BJ (cell line): ENCODE measurements at regions not wholly inside any gene's neighbourhood (a gene's known extent, or its start where the extent isn't known, plus 50 kb on each side); places are given as distances from the start of the nearest gene placed in this dataset.

Source experiments
- CTCF ChIA-PET: fragments of 350-600 bp; formaldehyde crosslinking; extraction: SDS; loops from one replicate; lab custom pipeline; 2021; ENCODE audit warnings: antibody characterized with exemption, inconsistent platforms; lab: Yijun Ruan, JAX
- POLR2A ChIA-PET: fragments of 300-600 bp; sonication (Branson Sonifier 250); formaldehyde crosslinking; extraction: SDS; loops from one replicate; lab custom pipeline; 2021; ENCODE audit warnings: antibody characterized with exemption; lab: Charles Lee
- DNase-seq: peaks from one replicate; pipeline ENCODE4 v3.0.0-alpha.2; 2011; ENCODE audit warnings: low read depth
- H3K27me3 ChIP-seq: 2 replicates; pipeline ENCODE4 v1.6.0; 2011; ENCODE audit warnings: low read length; ENCODE audit not compliant: control insufficient read depth, insufficient read depth
- H3K36me3 ChIP-seq: 2 replicates; pipeline ENCODE4 v1.5.1; 2011; ENCODE audit warnings: low read length; ENCODE audit not compliant: control insufficient read depth, insufficient read depth
- H3K4me3 ChIP-seq: 2 replicates; pipeline ENCODE4 v1.5.1; 2011; ENCODE audit warnings: low read depth, mild to moderate bottlenecking, control low read depth, low read length
- CTCF ChIP-seq: IDR thresholded peaks from 2 replicates; pipeline ENCODE4 v1.5.1; 2011; ENCODE audit warnings: low read depth, mild to moderate bottlenecking, control low read depth, inconsistent platforms, low read length, moderate library complexity; ENCODE audit not compliant: insufficient read depth

- no peaks in the 10 kb centered on the region for H3K36me3 ChIP-seq
- no peak overlapping the region for H3K4me3 ChIP-seq
- no peak for TF ChIP-seq CTCF
- CTCF ChIA-PET = interaction anchor here (0.6 to 5.9 kb wide), 20 partner anchors 10 to 190 kb away, joined by 3 to 72 read pairs (median 6); partner anchors contain the start of gene DUSP5
- H3K27me3 ChIP-seq = no peaks in the 10 kb centered on the region
- POLR2A ChIA-PET = no interaction called here
- no peak for DNase-seq
Measured at GRCh38 chr10:110355141-110355831, 50.6 kb upstream of the SMNDC1 start.

DNA sequence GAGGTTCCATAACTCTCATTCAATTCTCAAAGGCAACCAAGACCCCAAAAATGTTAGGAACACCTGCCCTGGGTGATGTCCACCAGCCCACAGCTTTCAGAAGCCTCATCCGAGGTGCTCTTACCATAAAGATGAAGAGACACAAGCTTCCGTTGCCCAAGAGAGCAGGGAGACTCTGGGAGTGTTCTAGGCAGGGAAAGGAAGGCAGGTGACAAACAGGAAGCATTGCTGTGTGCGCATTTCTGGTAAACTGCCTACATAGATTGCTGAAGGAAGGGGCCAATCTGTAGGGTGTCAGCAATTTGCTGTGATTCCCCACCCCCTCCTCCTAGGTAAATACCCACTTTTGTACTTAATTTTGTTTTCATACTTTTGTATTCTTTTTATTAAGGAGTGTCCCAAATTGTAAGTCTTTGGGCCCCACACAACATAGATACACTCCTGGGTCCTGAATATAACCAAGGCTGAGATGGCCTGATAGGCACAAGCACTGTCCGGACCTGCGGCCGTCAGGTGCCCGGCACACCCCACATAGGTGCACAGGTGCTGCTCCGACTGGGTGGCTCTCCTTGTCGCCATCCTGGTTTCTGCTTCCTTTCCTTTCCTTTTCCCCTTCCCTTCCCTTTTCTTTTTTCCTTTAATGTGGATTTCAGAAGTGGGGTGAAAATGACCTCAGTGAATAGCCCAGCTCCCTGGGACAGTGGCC, 51.4 kb upstream of the SMNDC1 start:
- no peaks in the 10 kb centered on the region for H3K27me3 ChIP-seq
- H3K36me3 ChIP-seq = no peaks in the 10 kb centered on the region
- H3K4me3 ChIP-seq = no peak overlapping the region
- POLR2A ChIA-PET = no interaction called here
- TF ChIP-seq CTCF = no peak
- CTCF ChIA-PET = interaction anchor here (0.6 to 5.9 kb wide), 11 partner anchors 11 to 189 kb away, joined by 3 to 72 read pairs (median 8); partner anchors contain the start of gene DUSP5
- DNase-seq = no peak

GRCh38 chr10:110356628-110357245, 52.0 kb upstream of the SMNDC1 start:
- CTCF ChIA-PET = interaction anchor here (1.2 to 5.9 kb wide), 2 partner anchors 10 to 141 kb away, joined by 4 to 72 read pairs; partner anchors contain the start of gene DUSP5
- no peak for TF ChIP-seq CTCF
- H3K4me3 ChIP-seq = no peak overlapping the region
- POLR2A ChIA-PET = no interaction called here
- H3K27me3 ChIP-seq = no peaks in the 10 kb centered on the region
- no peak for DNase-seq
- H3K36me3 ChIP-seq = no peaks in the 10 kb centered on the region

DNA sequence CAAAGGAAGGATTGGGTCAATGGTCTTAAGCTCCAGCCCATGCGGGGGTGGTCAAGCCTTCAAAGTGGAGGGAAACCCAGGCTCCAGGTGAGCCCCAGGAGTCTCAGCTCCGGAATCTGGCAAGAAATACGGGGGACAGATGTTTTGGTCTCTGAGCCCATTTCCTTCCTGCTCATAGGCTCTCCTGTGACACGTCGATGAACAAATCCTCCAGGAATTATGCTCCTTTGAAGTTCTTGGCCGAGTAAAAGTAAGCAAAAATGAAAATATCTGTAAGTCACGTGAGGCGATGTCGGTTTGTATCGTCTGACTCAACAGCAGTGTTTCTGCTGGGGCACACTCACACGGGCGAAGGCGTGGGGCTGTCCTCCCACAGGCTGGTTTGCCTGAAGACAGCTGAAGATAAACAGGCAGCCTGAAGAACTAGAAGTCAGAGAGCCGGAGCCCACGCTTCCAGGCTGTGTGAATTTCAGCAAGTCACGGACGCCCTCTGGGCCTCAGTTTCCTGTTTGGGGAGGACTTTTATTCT, 52.6 kb upstream of the SMNDC1 start:
- DNase-seq = peak; percentile 78
- POLR2A ChIA-PET = no interaction called here
- no peak for TF ChIP-seq CTCF
- Histone ChIP-seq H3K4me3 (no peak overlapping the region), H3K27me3 (no peaks in the 10 kb centered on the region), H3K36me3 (no peaks in the 10 kb centered on the region)
- CTCF ChIA-PET = interaction anchor here (1.2 to 5.9 kb wide), 2 partner anchors 10 to 140 kb away, joined by 4 to 72 read pairs; partner anchors contain the start of gene DUSP5

DNA sequence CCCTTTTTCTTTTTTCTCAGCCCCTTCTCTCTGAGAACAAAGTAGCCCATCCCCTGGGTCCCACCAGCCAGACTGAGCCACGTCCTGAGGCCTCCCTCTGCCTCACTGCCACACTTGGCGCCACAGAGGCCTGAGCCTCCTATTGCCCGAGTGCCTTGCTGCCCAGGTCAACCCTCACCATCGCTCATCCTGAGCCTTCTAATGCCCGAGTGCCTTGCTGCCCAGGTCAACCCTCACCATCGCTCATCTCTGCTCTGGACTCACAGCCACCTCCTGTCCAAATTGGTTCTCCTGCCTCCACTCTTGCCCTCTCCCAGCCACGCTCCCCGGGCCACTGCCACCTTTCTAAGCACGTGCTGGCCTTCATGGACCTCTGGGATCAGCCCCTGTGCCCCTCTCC, 53.2 kb upstream of the SMNDC1 start:
- Histone ChIP-seq H3K27me3 (no peaks in the 10 kb centered on the region), H3K36me3 (no peaks in the 10 kb centered on the region), H3K4me3 (no peak overlapping the region)
- no peak for TF ChIP-seq CTCF
- POLR2A ChIA-PET = no interaction called here
- DNase-seq = no peak
- CTCF ChIA-PET = no interaction called here
